T-helper 1 cell (primary cell): ENCODE measurements at regions not wholly inside any gene's neighbourhood (a gene's known extent, or its start where the extent isn't known, plus 50 kb on each side); places are given as distances from the start of the nearest gene placed in this dataset.
A peak's percentile ranks its signal among the peaks of the same experiment; 100 is the strongest.

Experiments
- DNase-seq, 5 donors: peaks; one replicate each; pipeline ENCODE4 v3.0.0-alpha.2; 2012 to 2020

DNA sequence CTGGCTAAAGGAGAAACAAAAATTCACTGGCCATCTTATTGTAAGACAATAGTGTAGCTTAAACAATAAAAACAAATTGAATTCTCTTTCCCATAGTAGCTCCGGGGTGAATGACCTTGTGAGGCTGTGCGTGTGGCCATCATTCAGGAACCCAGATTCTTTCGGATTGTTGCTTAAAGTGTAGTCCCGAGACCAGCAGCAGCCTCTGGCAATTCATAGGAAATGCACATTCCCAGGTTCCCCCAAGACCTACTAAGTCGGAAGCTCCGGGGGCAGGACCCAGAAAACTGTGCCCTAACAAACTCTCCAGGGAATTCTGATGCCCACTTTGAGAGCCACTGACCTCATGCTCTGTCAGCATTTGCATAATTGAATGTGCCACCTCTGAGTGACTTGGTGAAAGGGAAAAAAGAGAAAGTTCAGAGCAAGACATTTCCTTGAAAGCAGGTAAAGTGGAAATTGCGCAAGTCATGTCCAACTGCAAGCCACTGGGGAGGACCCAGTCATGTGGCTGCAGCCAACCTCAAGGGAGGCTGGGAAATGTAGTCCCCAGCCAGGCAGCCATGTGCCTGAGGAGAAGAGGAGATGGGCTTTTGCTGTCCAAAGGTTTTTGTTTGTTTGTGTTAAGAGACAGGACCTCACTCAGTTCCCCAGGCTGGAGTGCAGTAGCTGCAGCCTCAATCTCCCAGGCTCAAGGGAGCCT lies 50.7 kb upstream of the PNMA8B start:
- DNase-seq: peak in 1 of 5 donors; percentile 46

DNA sequence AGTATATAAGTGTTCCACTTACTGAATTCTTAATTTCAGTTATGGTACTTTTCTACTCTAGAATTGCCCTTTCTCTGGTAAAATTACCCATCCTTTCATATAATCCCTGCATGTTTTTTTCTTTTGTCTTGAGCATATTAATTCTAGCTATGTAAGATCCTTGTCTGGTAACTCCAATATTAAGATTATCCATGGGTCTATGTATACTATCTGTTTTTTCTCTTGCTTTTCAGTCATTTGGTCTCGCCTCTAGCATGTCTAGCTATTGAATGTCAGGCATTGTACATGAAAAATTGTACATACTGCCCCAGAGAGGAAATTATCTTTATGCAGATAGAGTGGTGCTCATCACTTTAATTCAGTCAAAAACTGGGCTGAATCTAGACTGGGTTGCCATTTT lies 50.4 kb upstream of the CALM3 start:
- DNase-seq: no peak

- no peak for DNase-seq
These were observed 50.0 kb upstream of the CALM3 start for GRCh38 chr19:46551164-46551563.
